Stimulated activated CD4-positive, alpha-beta T cell treated with anti-CD3 and anti-CD28 coated beads, Interleukin-4, amount 100 ng/mL, for 48 hours (primary cell): ENCODE measurements at regions not wholly inside any gene's neighbourhood (a gene's known extent, or its start where the extent isn't known, plus 50 kb on each side); places are given as distances from the start of the nearest gene placed in this dataset.
"Not testable (repeated sequence)": the region's sequence is repeated elsewhere in the genome, so short reads cannot be mapped to it uniquely, and the experiment has no call there.

Experiments used
- DNase-seq, 2 donors: peaks; one replicate each; pipeline ENCODE4 v3.0.0-alpha.2; 2020; ENCODE audit warnings: low read depth in 2 of 2

GRCh38 chr2:195168369-195168768 is 488.7 kb upstream of the SLC39A10 start:
- DNase-seq: no peak

DNA sequence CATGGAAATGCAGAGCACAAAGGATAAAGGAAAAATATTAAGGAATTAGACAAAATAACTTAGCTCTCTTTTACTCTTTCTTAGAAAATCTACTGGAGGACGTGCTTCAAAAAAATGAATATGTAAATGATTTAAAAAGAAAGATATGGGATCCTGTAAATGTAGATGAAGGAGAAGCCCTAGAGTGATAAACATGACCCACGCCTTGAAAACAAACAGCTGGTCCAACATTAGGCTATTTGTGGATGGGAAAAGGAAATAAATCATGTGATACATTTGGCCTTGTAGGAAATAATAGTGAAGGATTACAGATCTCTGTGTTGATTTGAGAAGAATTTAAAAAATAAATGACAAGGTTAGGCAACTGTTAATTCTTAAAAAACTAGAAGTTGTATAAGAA is 492.1 kb upstream of the SLC39A10 start:
- no peak for DNase-seq

DNA sequence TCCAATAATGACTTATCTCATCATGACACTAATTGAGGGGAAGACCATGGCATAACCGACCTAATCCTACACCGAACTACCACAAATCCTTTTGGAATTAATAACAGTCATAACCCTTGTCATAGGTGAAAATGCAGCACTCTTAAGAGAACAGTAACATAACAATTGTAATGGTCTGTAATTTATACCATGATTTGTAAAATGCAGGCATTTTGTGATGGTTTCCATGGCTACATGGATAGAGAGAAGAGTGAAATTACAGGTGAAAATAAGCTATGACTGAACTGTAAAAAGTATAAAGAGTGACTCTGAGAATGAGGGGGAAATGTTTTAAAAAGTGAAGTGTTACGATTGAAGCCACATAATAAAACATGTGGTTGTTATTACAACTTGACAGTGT is 494.1 kb upstream of the SLC39A10 start:
- no peak for DNase-seq

- no peak for DNase-seq
These were observed 494.8 kb upstream of the SLC39A10 start for GRCh38 chr2:195162194-195162593.

DNA sequence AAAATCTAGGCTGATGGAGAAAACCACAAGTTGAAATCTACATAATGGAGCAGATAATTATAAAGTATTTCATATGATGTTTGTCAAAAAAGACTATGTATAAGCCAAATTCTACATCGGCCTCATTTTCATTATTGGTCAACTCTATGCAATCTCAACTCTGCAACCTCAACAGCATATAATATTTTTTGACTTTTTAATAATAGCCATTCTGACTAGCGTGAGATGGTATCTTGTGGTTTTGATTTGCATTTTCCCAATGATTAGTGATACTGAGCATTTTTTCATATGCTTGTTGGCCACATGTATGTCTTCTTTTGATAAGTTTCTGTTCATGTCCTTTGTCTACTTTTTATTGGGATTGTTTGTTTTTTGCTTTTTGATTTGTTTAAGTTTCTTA is 496.1 kb upstream of the SLC39A10 start:
- DNase-seq: no peak

DNA sequence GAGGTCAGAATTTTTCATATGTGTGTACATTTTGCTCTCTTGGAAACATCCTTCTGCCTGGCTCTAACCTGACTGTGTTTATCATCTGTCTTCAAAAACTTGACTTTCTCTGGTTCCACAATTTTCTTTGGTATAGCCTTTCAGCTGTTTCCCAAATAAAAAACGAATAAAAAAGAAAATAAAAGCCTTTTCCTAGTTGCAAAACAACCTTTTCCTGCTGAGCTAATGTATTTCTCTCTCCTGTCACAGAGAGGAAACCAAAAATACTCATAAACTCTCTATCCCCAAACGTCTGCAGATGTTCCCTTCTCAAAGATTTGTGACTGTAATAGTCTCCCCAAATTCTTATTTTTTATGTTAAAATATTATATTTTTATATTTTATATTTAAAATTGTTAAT is 505.3 kb upstream of the SLC39A10 start:
- DNase-seq: no peak

- no peak for DNase-seq
These were observed 506.2 kb upstream of the SLC39A10 start for GRCh38 chr2:195150819-195151218.

GRCh38 chr2:195148004-195148403 is 509.0 kb upstream of the SLC39A10 start:
- no peak for DNase-seq

GRCh38 chr2:195146761-195147541 is 510.1 kb upstream of the SLC39A10 start:
- DNase-seq: no peak

DNA sequence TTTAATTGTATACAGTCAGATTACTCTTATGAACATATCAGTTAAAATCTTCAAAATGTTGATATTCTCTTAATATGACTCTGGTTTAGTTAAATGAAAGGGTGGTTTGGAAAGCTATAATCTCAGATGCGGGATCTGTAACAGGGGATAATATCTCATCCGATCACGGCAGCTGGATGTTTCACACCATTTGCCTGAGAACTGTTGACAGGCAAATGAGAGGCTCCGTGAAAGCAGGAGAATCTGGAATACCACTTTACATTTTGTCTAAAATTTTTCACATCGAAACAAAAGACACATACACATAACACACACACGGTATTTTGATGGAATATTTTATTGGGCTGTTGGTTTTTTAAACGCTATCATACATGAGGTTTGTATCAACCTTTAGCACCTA is 518.6 kb upstream of the SLC39A10 start:
- DNase-seq: no peak

GRCh38 chr2:195125889-195126288 is 531.1 kb upstream of the SLC39A10 start:
- not testable (repeated sequence) for DNase-seq

- no peak for DNase-seq
These were observed 532.5 kb upstream of the SLC39A10 start for GRCh38 chr2:195124391-195125079.

- DNase-seq: no peak
These were observed 534.4 kb upstream of the SLC39A10 start for GRCh38 chr2:195122653-195123052.

- DNase-seq: no peak
These were observed 535.7 kb upstream of the SLC39A10 start for GRCh38 chr2:195121341-195121740.

- no peak for DNase-seq
These were observed 537.8 kb upstream of the SLC39A10 start for GRCh38 chr2:195119231-195119630.

DNA sequence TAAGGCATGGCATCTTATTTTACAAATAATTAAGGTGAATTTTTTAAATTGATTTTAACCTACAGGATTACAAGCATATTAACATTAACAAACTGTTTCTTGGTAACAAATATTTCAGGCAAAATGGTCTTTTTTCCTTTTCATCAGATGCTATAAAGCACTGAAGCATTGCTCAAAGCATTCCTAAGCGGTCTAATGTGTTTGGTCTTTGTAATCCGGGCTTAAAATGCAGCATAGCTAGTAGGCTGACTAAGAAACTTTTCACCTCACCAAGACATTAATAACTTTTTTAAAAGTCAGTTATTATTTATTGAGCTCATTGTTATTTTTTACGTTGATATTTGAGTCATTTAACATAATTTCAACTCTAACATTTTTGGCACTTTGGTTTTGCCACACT is 538.8 kb upstream of the SLC39A10 start:
- DNase-seq: no peak

DNA sequence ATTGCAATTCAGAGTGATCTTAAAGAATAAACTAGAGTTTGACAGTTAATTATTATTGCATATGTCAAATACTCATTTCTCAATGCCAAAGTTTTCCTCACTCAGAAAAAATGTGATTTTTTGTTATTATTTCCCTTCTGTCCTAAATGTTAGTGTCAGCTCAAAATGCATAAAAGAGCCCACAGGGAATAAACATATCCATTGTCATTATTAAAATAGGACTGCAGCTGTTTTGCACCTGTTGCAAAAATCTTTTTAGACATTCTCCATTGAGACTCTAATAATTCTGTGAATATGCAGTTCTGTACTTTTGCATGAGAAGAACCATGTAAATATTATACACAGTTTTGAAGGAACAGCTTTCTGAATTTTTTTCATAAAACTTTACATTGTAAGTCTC is 540.0 kb upstream of the SLC39A10 start:
- DNase-seq: no peak

DNA sequence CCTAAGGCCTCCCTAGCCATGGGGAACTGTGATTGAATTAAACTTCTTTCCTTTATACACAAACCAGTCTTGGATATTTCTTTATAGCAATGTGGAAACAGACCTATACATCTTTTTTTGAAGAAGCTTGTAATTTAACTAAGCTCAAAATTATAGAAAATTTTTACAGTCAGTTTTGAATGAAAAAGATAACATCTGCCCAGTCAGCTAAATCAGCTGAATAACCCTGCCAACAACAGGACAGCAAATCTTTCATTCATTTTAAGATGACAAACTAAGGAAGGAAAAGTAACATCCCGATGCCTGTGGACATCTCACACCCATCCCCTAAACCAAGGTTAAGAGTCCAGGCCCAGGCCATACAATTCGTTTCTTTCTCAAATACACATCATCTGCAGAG is 541.3 kb upstream of the SLC39A10 start:
- DNase-seq: no peak

DNA sequence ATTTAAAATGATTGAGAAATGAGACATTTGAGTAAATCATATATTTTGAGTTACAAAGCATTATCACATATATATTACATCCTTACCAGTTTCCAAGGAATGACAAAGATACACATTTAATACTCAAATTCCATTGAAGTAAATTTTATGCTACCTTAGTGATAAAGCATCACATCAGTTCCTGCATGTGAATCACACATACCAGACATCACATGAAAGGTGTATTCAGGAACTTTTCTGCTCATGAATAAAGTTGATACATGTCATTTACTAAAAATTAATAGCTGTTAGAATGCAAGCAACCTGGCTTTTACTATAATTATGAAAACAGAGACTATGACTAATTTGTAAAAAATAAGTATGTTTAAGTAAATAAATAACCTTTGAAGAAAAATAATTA is 548.8 kb upstream of the SLC39A10 start:
- DNase-seq: no peak

- no peak for DNase-seq
These were observed 550.2 kb upstream of the SLC39A10 start for GRCh38 chr2:195106681-195107380.

- no peak for DNase-seq
These were observed 551.4 kb upstream of the SLC39A10 start for GRCh38 chr2:195105581-195105980.

DNA sequence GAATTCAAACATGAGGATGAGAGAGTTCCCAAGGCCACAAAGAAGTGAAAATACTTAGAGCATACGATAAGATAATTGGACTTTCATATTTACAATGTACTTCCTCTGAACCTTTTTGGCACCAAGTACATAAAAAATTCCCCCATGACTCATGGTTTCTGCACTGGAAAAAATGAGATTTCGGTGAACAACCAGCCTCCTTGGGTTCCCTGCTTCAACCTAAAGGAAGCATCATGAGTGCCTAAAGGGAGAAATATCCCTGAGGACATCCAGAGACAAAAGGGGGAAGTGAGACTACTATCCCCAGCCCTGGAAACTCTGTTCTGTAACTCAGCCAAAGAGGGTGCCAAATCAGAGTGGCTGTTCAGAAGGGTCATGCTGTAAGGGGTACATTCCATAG is 562.7 kb upstream of the SLC39A10 start:
- DNase-seq: no peak

DNA sequence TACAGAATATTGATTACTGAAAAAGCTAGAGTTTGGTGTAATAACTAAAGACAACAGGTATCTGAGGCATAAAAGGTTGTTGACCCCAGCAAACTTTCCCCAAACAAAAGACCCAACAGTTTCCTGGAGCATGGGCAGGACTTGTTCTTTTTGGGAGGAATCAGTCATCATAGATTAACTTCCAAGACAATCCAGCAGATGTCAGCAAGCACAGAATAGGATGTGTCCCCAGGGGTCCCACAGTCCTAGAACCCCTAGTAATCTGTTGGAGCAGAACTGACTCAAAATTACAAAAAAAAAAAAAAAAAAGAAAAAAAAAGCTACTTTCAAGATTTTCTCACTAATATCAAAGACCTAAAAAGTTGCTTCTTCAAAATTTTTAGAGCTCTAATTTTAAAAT is 564.7 kb upstream of the SLC39A10 start:
- no peak for DNase-seq
